NCI-H2227 treated with DMSO at 0.1 percent for 48 hours (cell line): ENCODE measurements at regions not wholly inside any gene's neighbourhood (a gene's known extent, or its start where the extent isn't known, plus 50 kb on each side); places are given as distances from the start of the nearest gene placed in this dataset.
"Not testable (repeated sequence)": the region's sequence is repeated elsewhere in the genome, so short reads cannot be mapped to it uniquely, and the experiment has no call there.

Experiments used
- DNase-seq: peaks from one replicate; lab custom pipeline; 2025; lab: John Stamatoyannopoulos, UW

DNA sequence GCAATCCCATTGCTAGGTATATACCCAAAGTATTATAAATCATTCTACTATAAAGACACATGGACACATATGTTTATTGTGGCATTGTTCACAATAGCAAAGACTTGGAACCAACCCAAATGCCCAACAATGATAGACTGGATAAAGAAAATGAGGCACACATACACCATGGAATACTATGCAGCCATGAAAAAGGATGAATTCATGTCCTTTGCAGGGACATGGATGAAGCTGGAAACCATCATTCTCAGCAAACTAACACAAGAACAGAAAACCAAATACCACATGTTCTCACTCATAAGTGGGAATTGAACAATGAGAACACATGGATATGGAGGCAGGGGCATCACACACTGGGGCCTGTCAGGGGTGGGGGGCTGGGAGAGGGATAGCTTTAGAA, 249.4 kb downstream of the UBE3D start:
- not testable (repeated sequence) for DNase-seq

DNA sequence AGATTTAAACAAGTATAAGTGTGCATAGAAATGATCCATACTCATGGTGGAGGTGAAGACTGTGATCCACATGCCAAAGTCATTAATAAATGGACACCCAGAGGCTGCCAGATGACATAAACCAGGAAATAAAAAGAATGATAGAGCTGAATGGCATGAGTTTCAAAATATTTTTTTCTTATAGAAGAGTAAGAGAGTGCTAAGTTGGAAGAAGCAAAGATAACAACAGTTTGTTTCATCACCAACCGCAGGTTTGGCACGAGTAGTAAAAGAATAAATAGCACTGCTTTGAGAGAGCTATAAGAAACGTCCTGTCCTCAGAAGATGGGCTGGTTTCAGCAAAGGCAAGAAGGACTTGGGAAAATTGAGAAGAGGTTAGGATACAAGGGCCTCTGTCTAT, 246.9 kb downstream of the UBE3D start:
- no peak for DNase-seq

GRCh38 chr6:82823361-82823760, 242.3 kb downstream of the UBE3D start:
- DNase-seq: no peak

GRCh38 chr6:82832811-82833210, 232.8 kb downstream of the UBE3D start:
- DNase-seq: no peak

DNA sequence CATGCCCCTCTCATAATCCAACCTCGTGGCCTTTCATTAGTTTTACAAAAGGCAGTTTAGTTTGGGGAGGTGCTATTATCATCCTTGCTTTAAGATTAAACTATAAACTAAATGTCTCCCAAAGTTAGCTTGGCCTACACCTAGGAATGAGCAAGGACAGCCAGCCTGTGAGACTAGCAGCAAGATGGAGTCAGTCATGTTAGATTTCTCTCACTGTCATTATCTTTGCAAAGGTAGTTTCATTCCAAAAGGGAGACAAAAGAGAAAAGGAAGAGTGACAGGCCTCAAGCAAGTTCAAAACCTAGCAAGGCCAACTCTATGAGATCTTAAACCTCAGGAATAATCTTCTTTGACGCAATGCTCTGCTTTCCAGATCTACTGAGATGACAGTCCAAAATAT, 232.2 kb downstream of the UBE3D start:
- no peak for DNase-seq

DNA sequence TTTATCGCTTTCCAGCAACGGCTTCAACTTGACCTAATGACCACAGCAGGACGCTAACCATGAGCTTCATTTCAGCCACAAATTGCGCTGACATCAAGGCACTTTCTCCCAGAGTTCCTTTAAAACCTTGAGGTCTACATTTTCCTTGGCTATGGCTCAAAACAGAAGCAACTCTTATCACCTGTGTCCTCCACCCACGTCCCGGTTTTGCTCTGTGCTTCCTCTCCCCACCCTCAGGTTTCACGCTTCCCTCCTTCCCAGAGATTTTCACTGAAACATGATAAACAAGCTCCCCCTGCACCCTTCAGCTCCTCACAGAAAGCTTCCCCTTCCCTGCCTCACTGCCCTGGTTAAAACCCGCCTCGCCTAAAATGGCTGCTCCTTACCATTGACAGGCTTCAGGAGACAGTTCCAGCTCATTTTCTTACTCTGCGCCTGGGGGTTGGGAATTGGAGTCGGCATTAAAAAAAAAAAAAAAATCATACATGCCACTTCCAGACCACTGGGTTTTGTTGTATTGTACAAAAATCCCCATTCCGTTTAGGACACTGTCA, 229.5 kb downstream of the UBE3D start:
- DNase-seq: peak; percentile 27

- DNase-seq: no peak
Measured at GRCh38 chr6:82840571-82840970, 225.1 kb downstream of the UBE3D start.

- no peak for DNase-seq
Measured at GRCh38 chr6:82841309-82841708, 224.3 kb downstream of the UBE3D start.
